Activated gamma-delta T cell (primary cell): ENCODE measurements at regions not wholly inside any gene's neighbourhood (a gene's known extent, or its start where the extent isn't known, plus 50 kb on each side); places are given as distances from the start of the nearest gene placed in this dataset.

Experiments
- DNase-seq: peaks from one replicate; lab custom pipeline; 2025; lab: John Stamatoyannopoulos, UW

DNA sequence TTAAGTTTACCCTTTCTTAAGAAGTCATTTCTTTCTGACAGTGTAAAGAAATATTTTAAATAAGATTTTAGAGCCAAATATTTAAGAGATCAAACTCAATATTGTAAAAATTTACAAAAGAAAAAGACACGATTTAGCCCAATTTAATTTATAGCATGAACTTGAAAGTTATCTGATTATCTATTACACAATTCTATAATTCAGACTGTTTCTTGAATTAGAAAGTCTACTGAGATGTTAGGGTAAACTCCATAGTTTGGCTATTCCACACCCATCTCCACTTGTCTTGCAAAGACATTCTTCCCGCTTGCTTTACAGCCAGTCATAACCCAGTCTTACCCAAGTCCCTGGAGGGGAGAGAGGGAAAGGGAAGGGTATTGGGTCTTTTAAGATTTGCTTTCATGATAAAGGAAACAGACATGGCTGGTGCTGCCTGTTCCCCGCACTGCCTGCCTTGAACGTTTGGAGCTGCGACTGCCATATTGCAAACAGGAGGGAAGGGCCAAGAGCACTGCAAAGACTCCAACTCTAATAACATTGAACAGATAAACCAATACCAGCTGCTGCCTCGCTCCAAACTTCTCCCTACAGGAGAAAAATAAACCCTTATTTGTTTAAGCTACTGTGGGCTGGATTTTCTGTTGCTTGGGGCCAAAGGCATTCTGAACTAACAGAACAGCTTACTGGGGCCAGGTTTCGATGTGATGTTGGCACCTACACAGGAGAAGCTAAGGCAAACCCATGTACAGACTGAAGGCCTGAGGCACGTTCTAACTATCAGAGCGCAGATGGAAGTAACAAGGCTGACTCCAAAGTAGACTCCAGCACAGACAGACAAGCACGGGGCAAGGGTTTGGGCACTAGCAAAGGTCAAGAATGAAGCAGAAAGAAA, 552.3 kb upstream of the JARID2 start:
- no peak for DNase-seq

DNA sequence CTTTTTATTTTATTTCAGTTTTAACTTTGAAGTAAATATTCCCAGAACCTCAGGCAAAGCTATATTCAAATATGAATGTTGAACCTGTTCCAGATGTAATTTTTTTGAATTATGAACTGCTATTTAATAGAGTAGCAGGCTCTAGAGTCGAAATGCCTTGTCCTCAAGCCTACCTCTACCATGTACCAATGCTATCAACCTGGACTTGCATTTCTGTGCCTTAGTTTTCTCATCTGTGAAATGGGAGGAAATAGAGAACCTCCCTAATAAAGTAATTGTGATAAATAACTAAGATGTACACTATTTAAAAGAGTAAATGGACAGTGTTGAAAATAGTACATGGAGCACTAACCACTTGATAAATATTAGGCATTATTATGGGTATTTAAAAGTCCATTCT, 551.6 kb upstream of the JARID2 start:
- DNase-seq: no peak

DNA sequence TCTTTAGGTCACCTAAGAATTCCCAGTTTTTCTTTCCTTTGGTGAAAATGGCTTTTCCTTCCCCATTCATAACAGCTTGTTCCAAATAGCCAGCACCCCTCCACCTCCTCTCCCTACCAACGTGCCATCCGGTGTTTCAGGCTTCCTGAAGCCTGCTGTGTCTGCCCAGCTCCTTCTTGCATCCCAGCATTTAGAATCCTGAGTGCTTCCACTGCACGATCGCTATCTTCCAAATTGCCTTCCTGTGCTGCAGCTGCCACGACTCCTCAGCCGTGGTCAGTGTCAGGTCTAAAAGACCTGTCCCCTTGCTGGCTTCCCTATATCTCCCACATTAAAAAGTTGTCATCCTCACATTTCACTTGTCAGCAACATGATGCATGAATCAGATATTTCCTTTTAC, 550.3 kb upstream of the JARID2 start:
- DNase-seq: no peak

DNA sequence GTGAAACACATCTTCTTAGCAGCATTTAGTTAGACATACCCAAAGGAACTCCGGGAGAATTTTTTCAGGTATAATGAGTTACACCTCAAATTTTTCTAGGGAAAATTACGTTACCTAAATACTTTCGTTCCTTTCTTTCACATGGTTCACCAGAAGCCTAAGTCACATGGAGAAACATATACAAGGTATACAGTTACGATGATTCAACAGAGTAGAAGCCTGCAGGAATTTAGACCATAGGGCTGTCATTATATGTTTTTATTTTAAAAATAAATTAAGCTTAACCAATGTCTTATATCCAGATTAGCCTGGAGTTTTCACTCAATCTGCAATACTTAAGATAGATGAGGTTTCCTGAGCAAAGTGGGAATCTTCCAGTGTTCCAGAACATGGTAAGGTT, 549.5 kb upstream of the JARID2 start:
- DNase-seq: no peak

DNA sequence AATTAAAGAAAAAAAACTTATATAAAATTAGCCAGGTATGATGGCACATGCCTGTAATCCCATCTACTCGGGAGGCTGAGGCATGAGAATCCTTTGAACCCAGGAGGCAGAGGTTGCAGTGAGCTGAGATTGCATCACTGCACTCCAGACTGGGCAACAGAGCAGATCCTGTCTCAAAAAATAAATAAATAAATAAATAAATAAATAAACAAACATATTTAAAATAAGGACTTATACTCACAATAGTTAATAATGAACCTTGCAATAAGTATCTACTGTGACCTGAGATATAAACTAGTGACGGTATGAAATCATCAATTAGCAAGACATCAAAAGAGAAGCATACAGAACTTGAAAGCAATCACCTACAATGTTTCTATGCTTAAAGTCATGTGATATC, 548.4 kb upstream of the JARID2 start:
- DNase-seq: no peak

DNA sequence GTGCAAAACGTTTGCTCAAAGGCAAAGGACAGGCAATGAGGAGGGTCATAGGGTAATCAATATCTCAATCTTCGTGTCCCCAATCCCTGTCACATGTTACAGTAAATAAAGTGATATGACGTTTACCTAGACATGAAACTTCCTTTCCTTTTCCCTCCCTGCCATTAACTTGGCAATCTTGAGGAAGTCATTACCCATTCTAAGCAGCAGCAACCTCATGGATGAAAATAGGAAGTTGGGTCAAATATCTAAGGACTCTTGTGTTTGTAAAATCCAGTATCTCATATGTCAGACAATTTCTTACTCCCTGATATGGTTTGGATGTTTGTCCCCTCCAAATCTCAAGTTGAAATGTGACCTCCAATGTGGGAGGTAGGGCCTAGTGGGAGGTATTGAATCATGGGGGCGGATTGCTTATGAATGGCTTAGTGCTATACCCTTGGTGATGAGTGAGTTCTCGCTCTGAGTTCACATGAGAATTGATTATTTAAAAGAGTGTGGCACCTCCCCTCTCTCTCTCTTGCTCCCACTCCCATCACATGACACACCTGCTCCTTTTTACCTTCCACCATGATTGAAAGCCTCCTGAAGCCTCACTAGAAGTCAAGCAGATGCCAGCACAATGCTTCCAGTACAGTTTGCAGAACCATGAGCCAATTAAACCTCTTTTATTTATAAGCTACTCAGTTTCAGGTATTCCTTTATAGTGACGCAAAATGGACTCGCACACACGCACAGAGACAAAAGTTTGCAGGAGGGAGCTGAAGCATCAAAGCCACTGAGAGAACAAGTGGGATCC, 545.9 kb upstream of the JARID2 start:
- DNase-seq: no peak

DNA sequence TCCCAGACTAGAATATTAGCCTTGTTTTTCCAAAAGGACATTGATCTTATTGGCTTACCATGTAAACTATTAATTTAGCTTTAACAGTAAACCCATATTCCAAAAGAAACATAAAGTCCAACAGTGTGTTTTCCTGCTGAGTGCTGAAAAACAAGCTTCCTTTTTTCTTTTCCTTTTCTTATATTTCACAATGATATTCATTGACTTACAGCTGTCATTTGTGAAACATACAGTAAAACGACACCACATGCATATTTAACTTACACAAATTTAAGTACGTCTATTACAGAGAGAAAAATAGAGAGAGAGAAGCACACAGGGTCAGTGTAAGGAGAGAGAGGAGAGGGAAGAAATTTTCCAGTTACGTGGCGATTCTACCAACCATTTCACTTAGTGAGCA, 543.9 kb upstream of the JARID2 start:
- DNase-seq: no peak

DNA sequence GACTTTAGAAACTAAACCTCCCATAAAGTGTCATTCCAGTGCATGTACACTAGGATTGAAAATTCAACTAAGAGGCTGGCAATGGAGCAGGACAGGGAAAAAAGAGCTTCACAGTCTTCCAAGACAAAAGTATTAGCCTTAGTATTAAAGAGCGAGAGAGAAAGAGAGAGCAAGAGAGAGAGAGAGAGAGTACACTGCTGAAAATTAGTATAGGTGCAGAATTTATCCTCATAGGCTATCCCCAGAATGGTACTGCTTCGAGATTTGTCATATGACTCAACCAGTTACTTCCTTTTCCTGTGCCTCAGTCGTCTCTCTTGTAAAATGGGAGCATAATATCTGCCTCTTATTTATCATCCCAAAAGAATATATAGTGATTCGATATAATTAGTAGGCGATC, 543.2 kb upstream of the JARID2 start:
- DNase-seq: no peak

DNA sequence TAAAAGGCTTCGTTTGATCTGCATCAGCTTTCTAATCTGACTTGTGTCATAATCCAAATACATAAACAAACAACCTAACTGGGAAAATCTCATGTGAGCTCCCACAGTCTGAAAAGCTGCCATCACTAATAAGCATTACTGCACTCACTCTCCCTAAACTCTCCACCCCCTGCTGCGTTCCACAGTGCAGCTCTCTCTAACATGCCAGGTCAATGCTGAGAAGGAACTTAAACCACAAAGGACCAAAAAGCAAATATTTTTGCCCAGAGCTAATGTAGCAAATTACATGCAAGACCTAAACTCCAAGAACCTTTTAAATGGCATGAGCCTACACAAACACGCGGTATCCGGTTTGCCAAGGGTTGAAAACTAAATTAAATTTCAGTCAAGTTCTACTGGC, 542.3 kb upstream of the JARID2 start:
- no peak for DNase-seq

DNA sequence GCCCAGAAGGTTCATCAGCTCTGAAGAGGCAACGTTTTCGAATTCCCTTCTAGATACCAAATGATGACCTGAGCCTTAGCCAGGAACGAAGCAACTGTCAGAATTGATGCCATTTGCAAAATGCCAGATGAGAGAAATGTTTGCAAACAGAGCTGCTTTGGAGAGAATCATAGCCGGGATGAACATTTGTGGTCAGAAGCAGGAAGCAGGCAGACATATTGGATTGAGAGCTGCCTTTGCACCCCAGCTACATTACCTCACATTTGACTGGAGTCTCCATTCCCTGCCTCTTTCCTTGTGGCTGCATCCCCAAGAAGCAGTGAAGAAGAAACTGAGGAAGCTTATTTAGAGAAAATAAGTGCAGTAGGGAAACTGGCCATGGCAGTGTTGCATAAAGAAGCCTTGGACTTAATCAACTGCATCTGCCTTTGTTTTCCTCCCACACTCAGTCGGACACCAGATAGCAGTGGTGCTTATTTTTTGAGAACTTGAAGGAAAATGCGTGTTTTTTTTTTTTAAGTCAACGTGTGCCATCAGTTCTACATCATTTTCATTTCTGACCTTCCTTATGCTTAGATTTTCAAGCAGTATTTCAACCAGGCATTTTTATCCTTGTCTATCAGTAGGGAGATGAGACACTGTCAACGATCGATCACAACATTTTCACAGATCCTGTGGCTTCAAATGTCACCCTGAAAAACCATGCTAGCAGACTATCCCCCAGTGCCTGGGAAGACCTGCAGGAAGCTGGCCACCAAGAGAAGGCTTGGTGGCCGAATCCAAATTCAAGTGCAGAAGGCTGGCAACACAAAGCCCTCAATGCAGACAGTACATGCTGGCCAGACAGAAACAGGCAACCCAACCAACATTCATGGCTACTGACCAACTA, 541.2 kb upstream of the JARID2 start:
- DNase-seq: no peak

DNA sequence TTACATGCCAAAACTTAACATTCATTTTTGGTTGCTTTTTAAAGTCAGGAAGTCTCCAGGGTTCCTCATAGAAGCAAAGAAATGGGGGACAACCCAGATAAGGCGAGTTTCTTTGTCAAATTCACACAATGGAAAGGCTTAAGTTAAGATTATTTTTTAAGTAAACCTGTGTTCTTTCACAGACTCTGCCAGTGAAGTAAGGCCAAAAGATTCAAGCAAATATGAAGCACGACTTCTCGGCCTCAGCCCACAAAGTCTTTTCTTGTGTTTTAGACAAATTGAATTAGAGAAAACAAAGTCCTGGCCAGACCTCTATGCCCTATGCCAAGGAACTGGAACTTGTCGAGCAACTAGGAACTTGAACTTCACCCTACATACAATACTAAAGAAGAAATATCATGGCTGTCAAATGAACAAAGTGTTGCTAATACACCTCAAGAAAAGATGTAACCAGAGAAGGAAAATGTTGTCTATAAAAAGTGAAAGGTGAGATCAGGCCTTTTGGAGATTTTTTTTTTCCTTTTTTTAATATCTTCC, 540.0 kb upstream of the JARID2 start:
- DNase-seq: no peak

DNA sequence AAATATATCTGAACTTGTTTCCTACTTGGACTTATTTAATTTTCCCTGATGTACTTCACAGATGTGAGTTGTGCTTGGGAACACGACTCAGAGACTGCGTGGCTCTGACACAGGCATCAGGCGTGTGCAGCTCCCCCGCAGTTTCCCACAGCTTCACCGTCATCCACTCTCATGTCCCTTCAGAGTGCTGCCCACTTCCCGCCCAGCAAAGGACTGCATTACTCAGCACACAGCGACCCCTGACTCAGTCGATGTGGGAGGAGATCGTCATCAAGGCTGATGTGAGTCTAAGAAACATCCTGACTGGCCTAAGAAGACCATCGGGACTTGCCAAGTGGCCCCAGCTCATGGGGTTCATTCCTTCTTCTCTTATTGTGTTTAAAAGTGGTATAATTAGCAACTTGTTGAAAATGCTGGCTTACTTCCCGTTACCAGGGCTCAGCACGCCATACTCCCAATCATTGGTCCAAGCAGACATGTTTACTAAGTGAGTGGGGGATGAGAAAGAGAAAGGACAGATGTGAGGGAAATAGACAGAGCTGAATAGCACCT, 539.4 kb upstream of the JARID2 start:
- DNase-seq: no peak

DNA sequence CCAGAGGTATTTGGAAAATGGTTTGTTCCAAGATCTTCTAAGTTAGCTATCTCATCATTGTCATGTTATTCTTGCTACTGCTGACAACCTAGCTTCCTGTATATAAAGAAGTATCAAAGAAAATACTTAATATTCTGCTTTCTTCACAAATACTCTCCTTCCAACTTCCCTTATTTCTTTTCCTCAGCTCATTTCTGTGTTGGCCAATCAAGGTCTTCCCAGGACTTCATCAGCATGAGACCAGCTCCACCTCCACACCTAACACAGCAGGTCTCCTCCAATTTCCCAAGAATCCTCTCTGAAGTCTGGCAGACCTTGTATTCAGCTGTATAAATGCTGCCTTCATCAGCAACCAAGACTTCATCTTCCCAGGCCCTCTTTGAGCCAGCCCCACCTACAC, 538.6 kb upstream of the JARID2 start:
- no peak for DNase-seq

DNA sequence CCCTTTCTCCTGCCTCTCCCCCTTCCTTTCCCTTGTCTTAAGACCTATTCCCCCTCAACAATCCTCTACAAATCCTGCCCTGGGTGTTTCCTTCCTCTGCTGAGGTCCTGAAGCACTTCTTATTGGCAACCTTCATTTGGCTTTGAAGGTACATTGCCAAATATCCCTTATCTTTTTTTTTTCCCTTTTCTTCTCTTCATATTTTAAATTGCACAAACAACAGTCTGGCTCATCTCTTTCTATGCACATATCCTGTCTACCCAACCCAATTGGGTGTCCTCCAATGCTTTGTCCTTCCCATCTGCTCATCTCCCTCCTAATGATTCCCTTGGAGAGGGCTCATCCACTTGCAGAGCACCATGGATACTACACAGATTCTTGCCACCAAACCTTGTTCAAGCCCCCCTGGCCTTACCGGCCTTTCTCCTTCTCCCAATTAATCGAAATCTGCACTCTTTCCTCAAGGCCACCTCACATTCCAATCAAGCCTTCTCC, 537.9 kb upstream of the JARID2 start:
- no peak for DNase-seq

DNA sequence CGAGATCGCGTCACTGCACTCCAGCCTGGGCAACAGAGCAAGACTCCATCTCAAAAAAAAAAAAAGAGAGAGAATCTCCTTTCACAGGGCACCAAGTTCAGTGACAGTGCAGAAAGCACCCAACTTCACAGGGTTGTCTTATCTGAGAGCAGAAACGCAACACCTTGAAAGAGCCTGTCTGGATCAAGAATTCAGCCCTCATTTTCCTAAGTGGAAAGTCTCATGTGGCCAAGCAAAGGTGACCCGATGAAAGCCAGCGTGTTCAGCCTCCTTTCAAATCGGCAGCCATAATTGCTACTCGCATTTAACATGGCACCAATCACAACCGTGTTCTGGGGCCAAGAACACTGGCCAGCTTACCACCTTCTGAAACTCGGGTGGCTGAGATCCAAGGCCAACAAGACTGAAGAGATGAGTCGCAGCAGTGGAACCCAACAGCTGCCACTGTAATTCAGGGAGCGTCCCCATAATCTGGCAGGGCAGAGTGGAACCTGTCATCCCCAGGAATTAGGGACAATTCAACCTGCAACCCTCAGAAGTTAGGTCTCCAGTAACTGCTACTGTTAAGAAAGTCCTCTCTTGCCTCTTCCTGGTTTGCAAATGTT, 536.7 kb upstream of the JARID2 start:
- DNase-seq: no peak

DNA sequence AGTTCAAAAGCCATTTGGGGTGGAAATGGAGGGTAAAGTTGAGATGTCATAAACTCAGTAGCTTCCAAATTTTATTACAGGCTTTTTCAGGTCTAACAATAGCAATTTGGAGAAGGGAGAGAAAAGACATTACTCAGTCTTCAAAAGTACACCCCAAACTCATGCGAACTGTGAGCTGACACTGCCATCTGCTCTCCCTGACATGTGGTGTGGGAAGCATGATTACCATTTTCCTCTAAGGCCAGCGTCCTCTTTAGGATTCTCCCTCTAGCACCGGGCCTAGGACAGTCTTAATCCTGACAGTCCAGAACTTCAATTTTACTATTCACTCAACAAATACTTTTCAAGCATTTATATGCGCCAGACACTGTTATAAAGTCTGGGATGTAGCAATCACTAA, 536.0 kb upstream of the JARID2 start:
- no peak for DNase-seq

DNA sequence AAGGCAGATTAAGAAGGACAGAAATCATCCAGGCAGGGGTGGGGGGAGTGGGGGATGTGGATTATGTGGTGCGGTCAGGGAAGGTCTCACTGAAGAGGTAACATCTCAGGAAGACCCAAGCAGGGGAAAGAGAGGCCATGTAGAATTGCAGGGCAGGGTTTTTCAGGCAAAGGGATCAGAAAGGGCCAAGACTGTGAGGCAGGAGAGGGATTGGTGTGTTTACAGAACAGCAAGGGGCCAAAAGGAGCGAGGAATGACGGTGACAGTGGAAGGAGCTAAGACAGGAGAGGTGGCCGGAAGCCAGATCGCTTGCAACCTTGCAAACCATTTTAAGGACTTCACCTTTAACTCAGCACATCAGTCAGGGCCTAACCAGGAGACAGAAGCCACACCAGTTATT, 535.4 kb upstream of the JARID2 start:
- DNase-seq: no peak

DNA sequence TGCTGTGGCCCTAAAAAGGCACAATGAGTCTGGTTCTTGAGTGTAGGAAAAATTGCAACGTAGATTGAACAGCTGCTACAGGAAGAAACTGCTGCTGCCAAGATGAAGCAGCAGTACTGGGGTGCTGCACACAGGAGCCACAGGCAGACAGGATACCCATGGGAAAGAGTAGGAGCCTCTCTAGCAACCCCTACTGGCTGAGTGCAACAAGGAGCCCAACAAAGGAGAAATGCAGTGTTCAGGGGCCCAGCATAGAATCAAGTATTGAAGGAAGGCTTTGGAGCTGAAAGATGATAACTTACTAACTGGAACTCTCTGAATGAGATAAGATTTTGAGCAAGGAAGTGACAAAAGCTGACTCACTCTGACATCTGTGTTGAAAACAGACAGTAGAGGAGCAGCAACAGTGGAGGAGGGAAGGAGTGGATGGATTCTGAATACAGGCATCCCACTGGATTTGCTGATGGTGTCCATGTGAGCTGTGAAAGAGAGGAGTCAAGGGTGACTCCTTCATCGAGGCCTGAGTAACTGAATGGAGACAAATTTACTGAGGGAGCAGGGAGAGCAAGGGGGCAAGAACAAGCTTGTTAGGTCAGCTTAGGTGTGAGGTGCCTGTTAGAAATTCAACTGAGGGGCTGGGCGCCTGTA, 534.7 kb upstream of the JARID2 start:
- no peak for DNase-seq

DNA sequence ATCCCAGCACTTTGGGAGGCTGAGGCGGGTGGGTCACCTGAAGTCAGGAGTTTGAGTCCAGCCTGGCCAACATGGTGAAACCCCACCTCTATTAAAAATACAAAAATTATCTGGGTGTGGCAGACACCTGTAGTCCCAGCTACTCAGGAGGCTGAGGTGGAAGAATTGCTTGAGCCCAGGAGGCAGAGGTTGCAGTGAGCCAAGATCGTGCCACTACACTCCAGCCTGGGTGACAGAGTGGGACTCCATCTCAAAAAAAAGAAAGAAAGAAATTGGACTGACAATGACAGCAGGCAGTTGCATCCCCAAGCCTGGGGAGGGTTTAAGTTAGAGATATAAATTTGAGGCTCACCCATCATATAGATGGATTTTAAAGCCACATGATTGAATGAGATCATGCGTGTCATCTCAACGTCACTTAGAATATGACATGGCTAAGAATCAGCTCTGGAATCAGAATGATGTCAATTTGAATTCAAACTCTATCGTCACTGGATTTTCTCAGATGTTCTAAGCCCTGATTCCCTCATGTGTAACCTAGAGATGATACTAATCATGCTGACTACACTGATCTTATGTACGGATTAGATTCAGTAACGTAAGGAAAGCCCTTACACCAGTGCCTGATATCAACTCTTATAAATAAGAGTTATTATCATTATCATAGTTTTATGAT, 534.0 kb upstream of the JARID2 start:
- DNase-seq: no peak
